Stomach (tissue), 8 donors: ENCODE measurements at regions not wholly inside any gene's neighbourhood (a gene's known extent, or its start where the extent isn't known, plus 50 kb on each side); places are given as distances from the start of the nearest gene placed in this dataset.

ENCODE experiments used
- DNase-seq, 2 donors: peaks; one replicate each; pipeline versions ENCODE4 v3.0.0 to v3.0.0-alpha.2; 2013 to 2019
- H3K27ac ChIP-seq, 5 donors: fragments of 200-600 bp in 4 of 5; sonication (generic) in 4 of 5; one replicate each; pipeline ENCODE4 v1.5.1; 2013 to 2019; ENCODE audit warnings: mild to moderate bottlenecking in 1 of 5, moderate library complexity in 1 of 5
- H3K27me3 ChIP-seq, 3 donors: fragments of 200-600 bp; sonication (generic); one replicate each; pipeline ENCODE4 v1.5.1; 2017 to 2019; ENCODE audit warnings: mixed run types in 1 of 3
- H3K36me3 ChIP-seq, 4 donors: fragments of 200-600 bp; sonication (generic); 1 replicate in 3 of 4; 2 replicates in 1 of 4; pipeline ENCODE4 v1.5.1; 2016 to 2019
- H3K4me1 ChIP-seq, 4 donors: fragments of 200-600 bp; sonication (generic); one replicate each; pipeline ENCODE4 v1.5.1; 2016 to 2019
- H3K4me3 ChIP-seq, 4 donors: fragments of 200-600 bp; sonication (generic) in 3 of 4; one replicate each; pipeline ENCODE4 v1.5.1; 2016 to 2019; ENCODE audit warnings: mild to moderate bottlenecking in 1 of 4
- H3K9me3 ChIP-seq, 4 donors: fragments of 200-600 bp; sonication (generic); one replicate each; pipeline ENCODE4 v1.5.1; 2016 to 2019
- CTCF ChIP-seq, 7 experiments: fragments of 450-650 bp in 4 of 7; fragments of 200-600 bp in 3 of 7; sonication (generic) in 3 of 7; IDR thresholded peaks; one replicate each; pipeline ENCODE4 v1.5.1; 2016 to 2019; ENCODE audit warnings: antibody characterized with exemption in 7 of 7, control low read depth in 2 of 7, mild to moderate bottlenecking in 1 of 7
- EP300 ChIP-seq: sonication (generic); formaldehyde crosslinking; IDR thresholded peaks from one replicate; pipeline ENCODE4 v1.6.1; 2017; ENCODE audit warnings: antibody characterized with exemption
- POLR2A ChIP-seq, 4 donors: fragments of 450-650 bp; IDR thresholded peaks; one replicate each; pipeline ENCODE4 v1.6.1; 2016; ENCODE audit warnings: antibody characterized with exemption in 4 of 4, control low read depth in 2 of 4, mild to moderate bottlenecking in 1 of 4, moderate library complexity in 1 of 4
- POLR2AphosphoS5 ChIP-seq, 3 donors: sonication (generic); formaldehyde crosslinking; IDR thresholded peaks; one replicate each; pipeline ENCODE4 v1.6.1; 2016; ENCODE audit warnings: antibody characterized with exemption in 3 of 3
- WGBS, 5 donors: extraction: QIAGEN DNeasy Blood & Tissue Kit in 3 of 5; methylation state at CpG; one replicate each; pipeline versions ENCODE4 v1.1.5 to v1.1.7; 2013 to 2018; 5-methylcytosine and 5-hydroxymethylcytosine counted together
- intact Hi-C: fragments of 100-400 bp; cut with DNase I; formaldehyde crosslinking; loops from one replicate; pipeline ENCODE4 v1.15.1; 2023; ENCODE audit warnings: low total_unique reads
- donor health status: healthy with polysubstance abuse.
- donor health status: Bipolar disorder and iron deficiency.
- donor health status: healthy.

GRCh38 chr1:238985312-238985711, 401.1 kb upstream of the CHRM3 start:
- WGBS, 5 donors: 78 to 82% (median 81%) methylated on average over 2 of the region's 2 CpGs
- H3K9me3 ChIP-seq: peaks cover 0 to 3% (median 0%) of the 10 kb centered on the region in 4 donors
- no peaks in the 10 kb centered on the region for H3K4me1 ChIP-seq
- H3K4me3 ChIP-seq: no peak overlapping the region
- intact Hi-C loops: no loop called here
- DNase-seq: no peak
- no peak overlapping the region for H3K27ac ChIP-seq
- no peaks in the 10 kb centered on the region for H3K36me3 ChIP-seq
- TF ChIP-seq EP300 (no peak), POLR2A (IDR thresholded peaks at IDR 0.05) (no peak), POLR2AphosphoS5 (IDR thresholded peaks at IDR 0.05) (no peak), CTCF (IDR thresholded peaks at IDR 0.05) (no peak)
- no peaks in the 10 kb centered on the region for H3K27me3 ChIP-seq

- no peak overlapping the region for H3K4me3 ChIP-seq
- H3K36me3 ChIP-seq: no peaks in the 10 kb centered on the region
- WGBS, 5 donors: 54 to 76% (median 68%) methylated on average over 5 of the region's 5 CpGs
- DNase-seq: peak in 1 of 2 donors; percentile 5
- TF ChIP-seq POLR2A (IDR thresholded peaks at IDR 0.05) (no peak), POLR2AphosphoS5 (IDR thresholded peaks at IDR 0.05) (no peak), CTCF (IDR thresholded peaks at IDR 0.05) (no peak), EP300 (no peak)
- no peak overlapping the region for H3K27ac ChIP-seq
- intact Hi-C loops: no loop called here
- H3K9me3 ChIP-seq: no peaks in the 10 kb centered on the region
- no peaks in the 10 kb centered on the region for H3K4me1 ChIP-seq
- H3K27me3 ChIP-seq: no peaks in the 10 kb centered on the region
Measured at GRCh38 chr1:238982736-238983135, 403.6 kb upstream of the CHRM3 start.

GRCh38 chr1:238981317-238981933, 404.9 kb upstream of the CHRM3 start:
- H3K4me1 ChIP-seq: no peaks in the 10 kb centered on the region
- TF ChIP-seq CTCF (IDR thresholded peaks at IDR 0.05): no peak
- no peaks in the 10 kb centered on the region for H3K27me3 ChIP-seq
- intact Hi-C loops: no loop called here
- H3K4me3 ChIP-seq: no peak overlapping the region
- DNase-seq: no peak
- H3K36me3 ChIP-seq: no peaks in the 10 kb centered on the region
- H3K9me3 ChIP-seq: no peaks in the 10 kb centered on the region
- 50 to 67% (median 65%) methylated on average over 2 of the region's 2 CpGs for WGBS, 5 donors
- no peak overlapping the region for H3K27ac ChIP-seq

- intact Hi-C loops: no loop called here
- no peak for TF ChIP-seq CTCF (IDR thresholded peaks at IDR 0.05)
- TF ChIP-seq EP300: no peak
- TF ChIP-seq POLR2AphosphoS5 (IDR thresholded peaks at IDR 0.05): no peak
- no peak for TF ChIP-seq POLR2A (IDR thresholded peaks at IDR 0.05)
- Histone ChIP-seq H3K36me3 (no peaks in the 10 kb centered on the region), H3K4me1 (no peaks in the 10 kb centered on the region), H3K9me3 (no peaks in the 10 kb centered on the region), H3K27me3 (no peaks in the 10 kb centered on the region), H3K27ac (no peak overlapping the region), H3K4me3 (no peak overlapping the region)
- WGBS, 5 donors: 82 to 100% (median 97%) methylated on average over 2 of the region's 2 CpGs
- no peak for DNase-seq
Measured at GRCh38 chr1:238980053-238980452, 406.3 kb upstream of the CHRM3 start.
